Stimulated activated CD4-positive, alpha-beta T cell treated with anti-CD3 and anti-CD28 coated beads, Interleukin-15, amount 100 ng/mL, for 1 hour (primary cell): ENCODE measurements at regions not wholly inside any gene's neighbourhood (a gene's known extent, or its start where the extent isn't known, plus 50 kb on each side); places are given as distances from the start of the nearest gene placed in this dataset.
"Not testable (repeated sequence)": the region's sequence is repeated elsewhere in the genome, so short reads cannot be mapped to it uniquely, and the experiment has no call there.

Experiments used
- DNase-seq, 2 donors: peaks; one replicate each; pipeline ENCODE4 v3.0.0-alpha.2; 2020; ENCODE audit warnings: low read depth in 1 of 2, low spot score in 1 of 2

DNA sequence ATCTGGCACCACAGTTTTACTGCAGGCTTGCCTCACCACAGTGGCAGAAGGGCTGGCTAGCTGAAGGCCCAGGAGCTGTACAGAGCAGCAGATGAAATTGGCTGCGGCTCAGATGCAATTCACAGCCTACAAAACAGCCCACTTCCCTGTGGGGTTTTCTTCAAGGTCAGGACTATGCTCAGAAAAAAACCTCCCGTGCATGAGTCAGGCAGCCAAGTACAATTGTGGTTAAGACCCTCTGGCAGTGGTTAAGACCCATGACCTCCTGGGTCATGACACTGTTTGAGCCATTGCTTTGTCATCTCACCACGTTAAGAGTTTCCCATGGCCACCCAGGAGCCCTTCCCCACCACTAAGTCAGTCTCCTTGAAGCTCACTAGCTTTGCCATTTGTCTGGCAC lies 276.3 kb downstream of the HNRNPD start:
- no peak for DNase-seq

DNA sequence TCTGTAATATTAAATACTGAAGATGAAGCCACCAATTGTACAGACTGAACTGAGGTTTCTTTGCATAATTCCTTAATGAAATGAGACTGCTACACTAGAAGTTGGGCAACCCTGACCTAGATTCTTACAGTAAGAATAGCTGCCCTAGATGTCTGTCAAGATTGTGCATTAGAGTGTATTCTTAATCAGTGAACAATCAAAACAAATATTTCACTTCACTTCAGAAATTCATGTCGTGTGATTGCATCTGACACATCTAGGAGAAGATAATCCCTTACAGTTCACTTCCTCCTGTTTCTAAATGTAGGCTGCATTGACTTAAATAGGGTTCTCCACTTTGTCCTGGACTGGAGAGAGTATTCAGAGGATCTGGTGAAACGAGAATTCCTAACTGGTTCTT lies 283.1 kb downstream of the HNRNPD start:
- DNase-seq = no peak

DNA sequence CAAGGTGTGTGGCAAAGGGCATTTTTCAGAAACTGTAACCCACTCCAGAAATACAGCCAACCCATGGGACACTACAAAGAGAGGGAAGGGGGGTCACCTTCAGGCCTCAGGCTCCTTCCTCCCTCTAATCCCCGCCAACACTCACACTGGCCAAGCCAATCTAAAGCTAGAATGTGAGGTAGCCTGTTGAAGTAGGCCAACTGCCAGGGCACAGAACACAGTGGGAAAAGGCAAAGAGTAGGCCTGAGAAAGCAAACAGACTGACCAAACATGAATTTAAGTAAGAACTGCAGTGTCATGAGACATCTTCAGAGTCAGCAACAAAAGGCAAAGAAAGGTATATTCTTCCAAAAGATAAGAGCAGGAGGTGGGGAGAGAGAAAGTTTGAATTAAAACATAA lies 289.0 kb downstream of the HNRNPD start:
- DNase-seq = no peak

DNA sequence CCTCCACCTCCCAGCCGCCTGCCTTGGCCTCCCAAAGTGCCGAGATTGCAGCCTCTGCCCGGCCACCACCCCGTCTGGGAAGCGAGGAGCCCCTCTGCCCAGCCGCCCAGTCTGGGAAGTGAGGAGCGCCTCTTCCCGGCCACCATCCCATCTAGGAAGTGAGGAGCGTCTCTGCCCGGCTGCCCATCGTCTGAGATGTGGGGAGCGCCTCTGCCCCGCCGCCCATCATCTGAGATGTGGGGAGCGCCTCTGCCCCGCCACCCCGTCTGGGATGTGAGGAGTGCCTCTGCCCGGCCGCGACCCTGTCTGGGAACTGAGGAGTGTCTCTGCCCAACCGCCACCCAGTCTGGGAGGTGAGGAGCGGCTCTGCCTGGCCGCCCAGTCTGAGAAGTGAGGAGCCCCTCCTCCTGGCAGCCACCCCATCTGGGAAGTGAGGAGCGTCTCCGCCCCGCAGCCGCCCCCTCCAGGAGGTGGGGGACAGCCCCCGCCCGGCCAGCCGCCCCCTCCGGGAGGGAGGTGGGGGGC lies 296.3 kb downstream of the HNRNPD start:
- not testable (repeated sequence) for DNase-seq

DNA sequence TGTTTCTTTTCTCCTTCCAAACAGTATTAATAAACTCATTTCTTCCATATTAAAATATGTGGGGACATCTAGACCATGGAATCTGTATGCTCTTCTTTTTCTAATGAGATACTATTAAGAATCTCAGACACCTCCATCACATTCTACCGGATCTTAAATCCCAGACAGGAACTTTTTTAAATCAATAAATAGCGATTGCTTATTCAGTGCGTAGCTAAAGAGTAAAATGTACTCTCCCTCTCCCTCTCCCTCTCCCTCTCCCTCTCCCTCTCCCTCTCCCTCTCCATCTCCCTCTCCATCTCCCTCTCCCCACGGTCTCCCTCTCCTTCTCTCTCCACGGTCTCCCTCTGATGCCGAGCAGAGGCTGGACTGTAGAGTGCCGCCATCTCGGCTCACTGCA lies 297.0 kb downstream of the HNRNPD start:
- DNase-seq = no peak

DNA sequence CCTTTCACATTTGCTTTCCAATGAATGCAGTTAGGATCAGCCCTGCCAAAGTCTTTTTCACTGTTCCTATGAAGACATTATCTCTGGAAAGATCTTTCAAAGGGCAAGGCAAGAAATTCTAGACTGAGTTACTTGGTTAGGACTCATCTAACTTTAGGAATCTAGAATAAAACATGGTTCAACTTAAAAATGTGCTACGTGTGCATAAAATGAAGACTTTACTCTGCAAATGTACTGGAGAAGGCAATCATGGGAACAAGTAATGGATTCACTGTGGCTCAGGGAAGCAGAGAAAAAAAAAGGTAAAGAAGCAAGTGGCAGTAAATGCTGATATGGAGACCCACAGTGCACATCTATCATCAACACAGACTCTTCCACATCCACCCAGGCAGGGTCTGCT lies 297.4 kb downstream of the HNRNPD start:
- no peak for DNase-seq

DNA sequence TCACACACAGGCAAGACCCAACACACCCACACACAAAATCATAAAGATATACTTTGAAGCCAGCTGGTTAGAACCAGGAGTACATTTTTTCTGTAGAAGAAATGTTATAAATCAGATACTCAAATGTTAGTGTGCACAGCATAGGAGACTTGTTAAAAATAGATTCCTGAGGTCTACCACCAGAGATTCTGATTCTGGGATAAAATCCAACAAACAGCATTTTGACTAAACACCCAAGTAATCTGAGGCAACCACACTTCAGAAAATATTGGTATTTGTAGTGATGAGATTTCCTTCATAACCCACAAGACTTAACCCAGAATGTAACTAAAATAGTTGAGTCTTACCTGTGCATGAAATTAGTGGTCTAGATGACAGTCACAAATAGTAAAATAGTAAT lies 301.8 kb downstream of the HNRNPD start:
- DNase-seq = no peak

DNA sequence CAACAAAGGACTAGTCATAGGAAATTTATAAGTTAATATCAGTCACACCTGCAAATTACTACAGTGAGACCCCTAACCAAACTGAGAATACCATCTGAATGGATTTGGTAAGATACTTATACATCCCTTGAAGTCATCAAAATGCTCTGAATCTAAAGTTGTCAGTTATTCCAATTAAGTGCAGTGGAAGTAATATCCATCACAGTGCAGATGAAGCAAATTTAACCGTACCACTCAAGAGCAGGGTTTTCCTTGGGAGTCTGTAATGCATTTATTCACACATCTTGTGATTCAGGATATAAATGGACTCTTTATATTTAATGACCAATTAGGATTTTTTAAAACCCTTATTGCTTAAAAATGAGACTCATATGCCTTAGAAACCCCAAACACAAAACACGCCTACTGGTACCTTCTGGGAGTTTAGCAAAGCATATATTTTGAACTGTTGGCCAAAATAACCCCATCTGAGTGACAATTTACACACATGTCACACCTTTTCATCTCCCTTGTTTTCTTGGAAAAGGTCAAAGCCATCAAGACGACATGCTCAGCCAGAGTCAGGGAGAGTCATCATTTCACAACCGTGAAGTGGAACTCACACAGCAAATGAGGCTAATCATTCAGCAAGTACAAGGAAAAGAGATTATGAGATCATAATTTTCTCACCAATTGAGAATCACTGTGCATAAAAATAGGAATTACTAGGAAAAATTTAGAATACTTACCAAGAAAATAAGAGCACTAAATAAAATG lies 303.7 kb downstream of the HNRNPD start:
- DNase-seq = no peak

DNA sequence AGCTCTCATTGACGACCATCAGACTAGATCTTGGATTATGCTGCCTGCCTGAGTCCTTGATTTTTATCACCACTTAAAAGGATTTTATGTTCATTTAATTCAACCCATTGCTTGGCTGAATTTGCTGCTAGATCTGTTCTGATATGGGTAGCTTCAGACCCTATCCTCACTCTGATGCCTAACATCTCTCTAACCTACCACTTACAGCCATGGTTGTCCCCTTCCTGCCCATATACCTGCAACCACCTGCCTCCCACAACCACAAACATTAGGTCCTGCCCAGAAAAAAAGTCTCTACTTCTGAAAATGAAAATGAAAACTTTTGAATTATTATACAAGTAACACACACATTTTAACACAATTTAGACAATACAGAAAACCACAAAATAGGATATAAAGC lies 310.8 kb downstream of the HNRNPD start:
- no peak for DNase-seq

DNA sequence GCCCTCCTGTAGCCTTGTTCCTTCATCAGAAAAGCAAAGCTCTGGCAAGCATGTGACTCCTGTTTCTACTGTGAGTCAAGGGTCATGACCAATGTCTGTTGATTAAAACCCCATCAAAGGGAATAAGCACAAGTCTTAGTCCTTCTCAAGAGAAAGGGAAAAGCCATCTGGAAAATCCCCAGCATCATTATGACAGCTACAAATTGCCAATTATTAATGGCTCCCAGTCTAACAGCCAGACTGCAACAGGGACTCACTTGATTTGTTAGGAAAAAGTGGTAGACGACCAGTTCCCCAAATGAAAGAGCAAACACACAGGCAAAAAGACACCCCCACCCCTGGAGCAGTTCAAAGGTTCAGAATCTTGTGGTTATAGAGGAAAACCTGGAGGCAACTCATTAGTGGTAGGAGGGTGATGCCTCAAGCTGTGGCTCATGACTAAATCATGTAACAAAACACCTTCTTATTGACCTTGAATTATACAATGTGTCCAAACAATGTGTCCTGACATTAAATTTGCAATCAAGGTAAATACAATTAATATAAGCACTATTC lies 315.7 kb downstream of the HNRNPD start:
- no peak for DNase-seq

DNA sequence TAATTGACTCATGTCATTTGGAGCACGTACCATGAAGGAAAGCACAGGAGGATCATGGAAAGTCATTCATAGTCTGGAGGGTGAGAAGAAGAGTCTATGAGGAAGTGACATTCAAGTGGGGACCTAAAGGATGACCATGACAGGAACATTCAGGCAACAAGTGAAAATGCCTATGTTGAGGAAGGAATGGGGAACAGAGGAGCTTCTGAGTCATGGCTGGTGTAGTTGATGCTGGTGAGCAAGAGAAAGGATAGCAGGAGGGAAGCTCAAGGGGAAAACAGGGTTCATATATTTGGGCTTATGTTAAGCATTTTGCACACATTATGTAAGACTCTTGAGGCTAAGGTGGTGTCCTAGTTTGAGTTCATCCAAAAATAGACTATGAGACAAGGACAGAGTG lies 318.6 kb downstream of the HNRNPD start:
- no peak for DNase-seq

DNA sequence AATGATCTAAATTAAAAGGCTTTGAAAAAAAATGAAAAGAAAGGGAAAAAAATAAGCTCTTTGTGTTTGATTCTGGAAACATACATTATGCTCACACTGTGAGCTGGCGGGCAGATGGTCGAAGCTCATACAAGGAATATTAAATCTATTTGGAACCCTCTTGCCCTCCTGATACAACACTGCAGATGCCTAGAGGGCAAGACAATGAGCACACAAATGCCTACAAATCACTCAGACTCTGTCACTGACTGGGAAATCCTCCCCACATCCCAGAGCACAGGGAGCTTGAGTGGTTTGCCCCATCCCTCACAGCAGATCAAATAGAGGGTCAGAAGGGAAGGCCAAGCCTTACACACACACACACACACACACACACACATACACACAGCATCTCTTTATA lies 320.4 kb downstream of the HNRNPD start:
- no peak for DNase-seq

DNA sequence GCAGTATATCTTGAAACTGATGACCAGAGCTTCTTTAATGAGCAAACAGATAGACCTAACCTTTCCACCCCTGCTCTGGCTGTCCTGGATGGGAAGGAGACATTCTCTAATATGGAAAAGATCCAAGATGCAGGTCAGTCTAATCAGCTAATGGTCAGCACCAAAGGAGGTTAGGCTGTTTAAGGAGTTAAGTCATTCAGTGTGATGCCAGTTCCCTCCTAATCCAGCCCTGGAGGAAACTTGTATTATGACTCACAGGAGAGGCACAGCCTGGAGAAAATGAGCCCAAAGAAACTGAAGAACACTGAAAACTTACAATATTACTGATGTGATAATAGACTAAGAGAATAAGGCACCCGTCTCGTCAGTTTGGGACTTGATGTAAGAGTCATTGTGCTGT lies 323.0 kb downstream of the HNRNPD start:
- DNase-seq = no peak

DNA sequence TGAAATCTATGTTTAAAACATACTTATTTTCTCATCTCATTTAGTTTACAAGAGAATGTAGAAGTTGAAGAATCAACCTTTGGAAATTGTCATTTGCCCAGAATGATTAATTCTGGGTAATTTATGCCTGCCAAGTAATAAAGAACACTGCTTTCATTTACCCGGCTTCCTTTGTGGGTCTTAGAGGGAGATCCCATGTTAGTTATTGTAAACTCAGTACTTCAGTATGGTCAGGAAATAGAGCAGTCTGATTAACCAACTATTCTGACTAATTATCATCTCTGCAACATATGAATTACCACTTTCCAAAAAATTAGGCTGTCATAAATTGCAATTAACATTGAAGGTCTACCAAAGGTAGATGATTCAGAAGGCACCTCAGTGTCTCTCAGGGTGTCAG lies 324.5 kb downstream of the HNRNPD start:
- no peak for DNase-seq

DNA sequence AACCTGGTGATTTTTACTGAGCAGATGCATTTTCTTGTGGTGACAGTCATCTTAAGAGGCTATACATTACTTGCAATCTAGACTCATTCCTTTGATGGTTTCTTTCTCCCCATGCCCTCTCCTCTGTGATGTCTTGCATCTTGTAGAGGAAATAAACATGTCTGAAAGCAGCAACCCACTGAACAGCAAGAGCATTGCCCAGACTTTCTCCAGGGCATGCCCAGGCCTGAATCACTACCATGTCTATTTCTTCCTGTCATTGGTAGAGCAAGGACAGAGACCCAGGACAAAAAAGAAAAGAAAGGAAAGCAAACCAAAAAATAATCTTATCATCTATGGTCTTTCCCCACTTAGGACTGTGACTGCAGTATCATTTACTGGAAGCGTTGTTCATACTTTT lies 326.1 kb downstream of the HNRNPD start:
- DNase-seq = no peak

DNA sequence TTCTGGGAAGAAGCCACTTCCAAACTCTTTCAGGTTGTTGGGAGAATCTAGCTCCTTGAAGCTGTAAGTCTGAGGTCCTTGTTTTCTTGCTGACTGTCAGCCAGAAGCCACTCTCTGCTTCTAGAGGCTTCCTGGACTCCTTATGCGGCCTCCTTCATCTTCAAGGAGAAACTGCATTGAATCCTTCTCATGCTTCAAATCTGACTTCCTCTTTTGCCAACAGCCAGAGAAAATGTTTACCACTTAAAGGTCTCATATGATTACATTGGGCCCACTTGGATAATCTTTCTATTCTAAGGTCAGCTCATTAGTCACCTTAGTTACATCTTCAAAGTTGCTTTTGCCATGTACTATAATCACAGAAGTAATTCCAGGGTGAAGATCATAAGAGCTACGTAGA lies 327.0 kb downstream of the HNRNPD start:
- DNase-seq = no peak

DNA sequence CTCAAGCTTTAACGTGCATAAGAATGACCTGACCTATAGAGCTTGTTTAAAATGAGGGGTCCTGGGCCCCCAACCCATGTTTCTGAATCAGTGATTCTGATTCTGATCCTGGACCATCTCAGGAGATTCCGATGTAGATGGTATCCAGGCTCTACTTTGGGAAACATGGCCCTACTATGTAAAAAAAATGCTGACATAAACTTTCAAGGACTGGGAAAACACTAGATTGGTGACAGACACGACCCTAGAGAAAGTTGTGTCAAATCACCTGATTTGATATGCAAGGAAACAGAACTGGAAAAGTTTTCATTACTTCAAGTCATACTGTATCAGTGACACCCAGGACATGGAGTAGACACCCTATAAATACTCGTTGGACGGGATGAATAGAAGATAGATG lies 328.5 kb downstream of the HNRNPD start:
- no peak for DNase-seq

DNA sequence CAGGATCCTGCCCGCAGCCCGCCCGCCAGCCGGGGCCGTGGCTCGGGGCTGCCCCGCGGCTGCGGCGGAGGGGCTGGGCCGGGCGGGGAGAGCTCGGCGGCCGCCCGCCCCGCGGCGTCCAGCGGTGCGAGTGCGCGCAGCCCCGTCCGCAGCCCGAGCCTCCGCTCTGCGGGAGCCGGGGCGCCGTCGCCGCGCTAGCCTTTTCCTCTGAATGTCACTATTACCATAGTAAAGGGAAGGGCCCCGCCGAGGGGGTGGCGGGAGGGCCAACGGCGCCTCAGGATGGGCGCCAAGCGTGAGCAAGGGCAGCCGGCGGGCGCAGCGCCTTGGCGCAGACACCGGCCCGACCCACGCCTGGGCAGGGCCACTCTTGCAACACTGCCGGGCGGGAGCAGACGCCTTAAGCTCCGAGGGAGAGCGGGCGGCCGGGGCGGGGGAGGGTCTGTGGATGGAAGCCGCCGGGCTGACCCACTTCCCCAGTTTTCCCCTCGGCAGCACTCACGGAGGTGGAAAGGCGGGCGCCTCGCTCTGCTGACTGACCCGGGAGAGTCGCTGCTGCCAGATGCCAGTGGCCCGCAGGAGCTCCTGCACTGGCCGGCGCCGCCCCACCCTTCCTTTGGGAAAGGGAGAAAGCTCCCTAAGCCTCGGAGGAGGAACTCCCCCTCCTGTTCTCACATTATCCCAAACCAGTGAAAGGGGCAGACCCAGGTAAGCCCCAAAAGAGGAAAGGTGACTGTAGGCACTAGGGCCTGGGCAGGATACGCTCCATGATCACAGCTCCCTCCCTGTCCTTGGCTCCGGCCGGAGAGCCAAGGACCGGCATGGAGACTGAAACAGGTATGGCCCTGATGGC lies 329.4 kb downstream of the HNRNPD start:
- no peak for DNase-seq

DNA sequence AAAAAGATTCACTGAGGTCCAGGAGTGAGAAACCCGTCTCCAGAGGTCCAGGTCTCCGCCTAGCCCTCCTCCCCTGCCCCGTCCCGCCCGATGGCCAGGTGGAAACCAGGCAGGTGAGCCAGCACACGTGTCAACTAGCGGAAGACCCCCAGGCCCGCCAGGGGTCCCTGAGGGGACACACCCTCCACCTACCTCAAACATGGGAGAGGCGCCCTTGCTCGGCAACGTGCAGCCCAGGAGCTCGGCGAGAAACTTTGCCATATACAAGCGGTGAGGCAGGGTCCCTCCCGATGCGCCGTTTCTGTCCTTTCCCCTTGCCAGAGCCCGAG lies 330.0 kb downstream of the HNRNPD start:
- DNase-seq = no peak

DNA sequence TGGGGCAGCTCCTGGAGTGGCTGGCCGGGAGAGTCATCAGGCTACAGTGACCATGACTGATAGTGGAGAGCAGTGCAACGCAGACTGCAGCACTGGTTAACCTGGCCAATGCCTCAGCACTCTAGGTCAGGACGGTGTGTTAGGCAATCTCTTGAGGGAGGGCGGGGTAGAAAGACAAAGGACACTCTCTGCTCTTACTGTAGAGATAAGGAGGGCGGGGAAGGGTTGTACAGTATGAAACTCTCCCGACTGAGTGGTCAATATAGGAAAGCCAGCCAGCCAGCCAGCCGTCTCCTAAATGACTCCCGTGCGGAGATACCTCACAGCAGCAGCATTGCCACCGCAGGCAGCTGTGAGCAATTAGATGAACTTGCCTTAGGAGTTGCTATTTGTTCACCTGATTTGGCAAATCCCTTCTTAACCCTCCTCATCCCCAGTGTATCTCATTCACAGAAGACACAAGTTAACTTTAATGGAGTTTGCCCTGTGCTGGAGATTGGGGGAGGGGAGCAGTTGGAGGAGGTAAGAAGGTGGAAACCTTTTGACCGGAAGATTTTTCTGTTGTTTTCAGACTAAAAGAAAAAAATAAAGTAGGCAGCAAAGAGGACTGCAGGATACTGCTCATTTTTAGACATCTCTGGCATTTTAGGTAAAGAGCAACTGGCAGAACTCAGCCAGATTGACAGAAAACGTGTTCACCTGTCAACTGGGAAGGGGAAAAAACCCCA lies 330.5 kb downstream of the HNRNPD start:
- no peak for DNase-seq

DNA sequence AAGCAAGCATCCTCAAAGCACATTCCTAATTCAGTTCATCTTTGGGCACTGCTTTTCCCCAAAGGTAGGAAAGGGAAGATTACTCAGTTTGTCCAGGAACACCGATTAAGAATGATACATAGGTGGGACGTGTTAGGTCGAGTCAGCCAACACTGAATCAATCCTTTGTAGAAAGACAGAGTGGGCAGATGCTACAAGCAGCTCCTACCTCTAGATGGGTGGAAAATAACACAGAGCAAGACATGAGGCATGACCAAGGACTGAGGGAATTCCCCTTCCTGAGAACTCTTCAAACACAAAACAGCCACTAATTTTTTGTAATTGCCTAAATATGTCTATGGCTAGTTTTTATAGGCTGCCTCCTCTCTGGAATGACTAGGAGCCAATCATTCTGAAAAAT lies 331.7 kb downstream of the HNRNPD start:
- DNase-seq = no peak

DNA sequence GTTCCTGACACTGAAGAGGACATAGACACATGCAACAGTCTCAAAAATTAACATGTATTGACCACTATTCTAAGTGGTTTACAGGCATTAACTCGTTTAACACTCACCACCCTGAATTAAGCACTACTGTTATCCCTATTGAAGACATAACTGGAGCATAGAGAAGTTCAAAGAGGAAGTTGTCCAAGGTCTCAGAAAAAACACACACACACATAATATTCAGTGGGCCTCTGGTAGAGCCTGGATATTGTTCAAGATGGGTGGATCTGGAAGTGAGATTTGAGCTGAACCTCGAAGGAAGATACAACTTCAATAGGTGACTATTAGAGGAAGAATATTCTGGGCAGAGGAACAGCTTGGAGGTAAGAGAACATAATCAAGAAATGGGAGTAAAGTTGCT lies 334.9 kb downstream of the HNRNPD start:
- DNase-seq = no peak
